ENCODE measurements at regions not wholly inside any gene's neighbourhood (a gene's known extent, or its start where the extent isn't known, plus 50 kb on each side); places are given as distances from the start of the nearest gene placed in this dataset.

GRCh38 chr4:71113294-71113693, 119.8 kb downstream of the DCK start:
- Histone ChIP-seq H3K4me1 (ENCODE audit: control insufficient read depth, extremely low read depth, insufficient read depth, low read length) (no peaks in the 10 kb centered on the region), H4K20me1 (replicated peaks; ENCODE audit: control insufficient read depth, extremely low read depth, insufficient read depth, low read length) (no peaks in the 10 kb centered on the region), H3K79me2 (ENCODE audit: control insufficient read depth, insufficient read depth, low read length) (no peaks in the 10 kb centered on the region), H3K27ac (ENCODE audit: insufficient read depth, low read depth, low read length) (no peak overlapping the region), H3K4me2 (ENCODE audit: insufficient read depth, low read length) (no peak overlapping the region), H2AFZ (ENCODE audit: low read depth, low read length) (no peak overlapping the region), H3K9ac (replicated peaks; ENCODE audit: extremely low read depth, insufficient read depth, low read length) (no peak overlapping the region), H3K4me3 (replicated peaks in 1 of 3; ENCODE audit: insufficient read depth in 1 of 3, low read depth in 1 of 3, low read length in 3 of 3) (no peak overlapping the region), H3K9me1 (replicated peaks; ENCODE audit: control insufficient read depth, extremely low read depth, insufficient read depth, low read length) (no peaks in the 10 kb centered on the region), H3K27me3 (ENCODE audit: control insufficient read depth in 2 of 2, insufficient read depth in 2 of 2, low read length in 2 of 2) (no peaks in the 10 kb centered on the region), H3K9me3 (replicated peaks; ENCODE audit: control insufficient read depth, insufficient read depth, low read length) (no peaks in the 10 kb centered on the region), H3K36me3 (ENCODE audit: control insufficient read depth in 2 of 2, extremely low read depth in 1 of 2, insufficient read depth in 2 of 2, low read length in 2 of 2) (no peaks in the 10 kb centered on the region)
- FAIRE-seq (no peak), DNase-seq (ENCODE audit: low read depth, low spot score) (no peak)
- no peak for TF ChIP-seq MYC (IDR thresholded peaks at IDR 0.05; ENCODE audit: low read depth, low read length)
- ChIA-PET CTCF (interaction anchor here (1.0 kb wide), 1 partner anchor 69 kb away, joined by 3 read pairs; no protein-coding TSS in a partner anchor), POLR2A (no interaction called here)
- no TSS peak for BruUV-seq (replicated peaks)
- intact Hi-C loops (cut with micrococcal nuclease): no loop called here
- dilution Hi-C loops (cut with MboI; ENCODE audit: extremely low pct_ligation_motif_present, low sequenced_read_pairs): no loop called here

GRCh38 chr4:71120831-71121524, 127.5 kb downstream of the DCK start:
- DNase-seq (ENCODE audit: low read depth, low spot score): no peak
- BruUV-seq (replicated peaks): no TSS peak
- Histone ChIP-seq H3K4me1 (ENCODE audit: control insufficient read depth, extremely low read depth, insufficient read depth, low read length) (no peaks in the 10 kb centered on the region), H3K4me2 (ENCODE audit: insufficient read depth, low read length) (no peak overlapping the region), H3K79me2 (ENCODE audit: control insufficient read depth, insufficient read depth, low read length) (no peaks in the 10 kb centered on the region), H2AFZ (ENCODE audit: low read depth, low read length) (no peak overlapping the region), H3K27me3 (ENCODE audit: control insufficient read depth in 2 of 2, insufficient read depth in 2 of 2, low read length in 2 of 2) (no peaks in the 10 kb centered on the region), H3K9me3 (replicated peaks; ENCODE audit: control insufficient read depth, insufficient read depth, low read length) (no peaks in the 10 kb centered on the region), H3K4me3 (replicated peaks in 1 of 3; ENCODE audit: insufficient read depth in 1 of 3, low read depth in 1 of 3, low read length in 3 of 3) (no peak overlapping the region), H3K27ac (ENCODE audit: insufficient read depth, low read depth, low read length) (no peak overlapping the region), H4K20me1 (replicated peaks; ENCODE audit: control insufficient read depth, extremely low read depth, insufficient read depth, low read length) (no peaks in the 10 kb centered on the region), H3K9me1 (replicated peaks; ENCODE audit: control insufficient read depth, extremely low read depth, insufficient read depth, low read length) (no peaks in the 10 kb centered on the region), H3K36me3 (ENCODE audit: control insufficient read depth in 2 of 2, extremely low read depth in 1 of 2, insufficient read depth in 2 of 2, low read length in 2 of 2) (no peaks in the 10 kb centered on the region), H3K9ac (replicated peaks; ENCODE audit: extremely low read depth, insufficient read depth, low read length) (no peak overlapping the region)
- dilution Hi-C loops (cut with MboI; ENCODE audit: extremely low pct_ligation_motif_present, low sequenced_read_pairs) (no loop called here), intact Hi-C loops (cut with micrococcal nuclease) (no loop called here)
- TF ChIP-seq FOS (IDR thresholded peaks at IDR 0.05; ENCODE audit: borderline replicate concordance, insufficient read depth, low read length) (no peak), MYC (IDR thresholded peaks at IDR 0.05; ENCODE audit: low read depth, low read length) (no peak), EZH2 (IDR thresholded peaks at IDR 0.05; ENCODE audit: borderline replicate concordance, low read depth, low read length, severe bottlenecking) (no peak), JUN (IDR thresholded peaks at IDR 0.05; ENCODE audit: borderline replicate concordance, insufficient read depth, insufficient read length, low read depth) (no peak), MAX (IDR thresholded peaks at IDR 0.05; ENCODE audit: insufficient read depth, insufficient read length) (no peak), GATA2 (IDR thresholded peaks at IDR 0.05; ENCODE audit: insufficient read depth, insufficient read length, low read depth, low read length) (no peak)
- FAIRE-seq: no peak
- CTCF ChIA-PET: no interaction called here
- POLR2A ChIA-PET: no interaction called here

All from endothelial cell of umbilical vein (primary cell).